Lower lobe of right lung (tissue), 2 donors: ENCODE measurements at regions not wholly inside any gene's neighbourhood (a gene's known extent, or its start where the extent isn't known, plus 50 kb on each side); places are given as distances from the start of the nearest gene placed in this dataset.

Experiments
- ATAC-seq, 2 donors: fragments of 200-7000 bp; cut with Tn5 transposase; one replicate each; pipeline ENCODE4 v1.9.1; 2020 to 2022; ENCODE audit warnings: mild to moderate bottlenecking in 2 of 2, moderate library complexity in 2 of 2
- DNase-seq: peaks from one replicate; pipeline ENCODE4 v3.0.0-alpha.2; 2020
- H3K27ac ChIP-seq: fragments of 200-600 bp; one replicate; pipeline ENCODE4 v1.8.0; 2022
- H3K27me3 ChIP-seq: fragments of 200-600 bp; one replicate; pipeline ENCODE4 v1.8.0; 2022; ENCODE audit warnings: low read depth
- H3K36me3 ChIP-seq: fragments of 200-600 bp; one replicate; pipeline ENCODE4 v1.8.0; 2022; ENCODE audit warnings: mild to moderate bottlenecking
- H3K4me1 ChIP-seq: fragments of 200-600 bp; one replicate; pipeline ENCODE4 v1.8.0; 2022
- H3K4me3 ChIP-seq: fragments of 200-600 bp; one replicate; pipeline ENCODE4 v1.8.0; 2022; ENCODE audit warnings: mild to moderate bottlenecking
- H3K9me3 ChIP-seq: fragments of 200-600 bp; one replicate; pipeline ENCODE4 v1.8.0; 2022
- CTCF ChIP-seq: fragments of 200-600 bp; IDR thresholded peaks from one replicate; pipeline ENCODE4 v1.8.0; 2022; ENCODE audit warnings: antibody characterized with exemption, mild to moderate bottlenecking
- intact Hi-C: fragments of 100-400 bp; cut with DNase I; formaldehyde crosslinking; loops from one replicate; pipeline ENCODE4 v1.11.0; 2022
- donor health status: DM: no; HTN: yes; CAD: no; lungs with severe emphysema.

GRCh38 chr2:49794396-49794795, 640.1 kb upstream of the FSHR start:
- intact Hi-C loops, result no loop called here
- DNase-seq (no peak), ATAC-seq (no peak)
- Histone ChIP-seq H3K4me3 (no peak overlapping the region), H3K36me3 (no peaks in the 10 kb centered on the region), H3K9me3 (no peaks in the 10 kb centered on the region), H3K4me1 (no peaks in the 10 kb centered on the region), H3K27ac (no peak overlapping the region), H3K27me3 (no peaks in the 10 kb centered on the region)
- no peak for TF ChIP-seq CTCF

DNA sequence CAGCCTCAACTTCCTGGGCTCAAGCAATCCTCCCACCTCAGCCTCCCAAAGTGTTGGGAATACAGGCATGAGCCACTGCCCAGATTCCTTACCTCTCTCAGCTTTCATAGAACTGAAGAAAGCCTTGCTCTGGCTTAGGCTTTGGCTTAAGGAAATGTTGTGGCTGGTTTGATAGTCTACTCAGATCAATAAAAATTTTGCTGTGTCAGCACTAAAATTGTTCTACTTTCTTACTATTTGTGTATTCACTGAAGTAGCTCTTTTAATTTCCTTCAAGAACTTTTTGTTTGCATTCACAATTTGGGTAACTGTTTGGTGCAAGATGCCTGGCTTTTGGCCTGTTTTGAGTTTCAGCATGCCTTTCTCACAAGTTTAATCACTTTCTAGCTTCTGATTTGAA, 634.0 kb upstream of the FSHR start:
- no peak for TF ChIP-seq CTCF
- H3K4me3 ChIP-seq, result no peak overlapping the region
- intact Hi-C loops, result no loop called here

DNA sequence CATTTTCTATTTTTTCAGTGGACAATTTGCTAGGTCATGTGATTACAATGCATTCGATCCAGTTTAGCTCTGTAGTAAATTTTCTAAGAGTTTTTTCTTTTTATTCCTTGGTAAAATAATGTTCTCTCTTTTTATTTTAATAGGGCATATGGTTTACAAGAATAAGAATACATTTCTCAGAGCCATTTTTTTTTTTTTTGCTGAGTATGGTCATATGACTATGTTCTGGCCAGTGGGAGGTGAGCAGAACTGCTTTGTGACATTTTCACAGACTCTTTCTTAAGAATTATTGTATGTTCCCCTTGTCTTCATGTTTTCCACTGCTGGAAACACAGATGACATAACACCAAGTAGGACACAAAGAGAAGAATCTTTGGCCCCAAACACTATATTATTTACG, 626.6 kb upstream of the FSHR start:
- intact Hi-C loops, result no loop called here
- Histone ChIP-seq H3K27me3 (no peaks in the 10 kb centered on the region), H3K36me3 (no peaks in the 10 kb centered on the region), H3K9me3 (no peaks in the 10 kb centered on the region), H3K4me3 (no peak overlapping the region), H3K4me1 (no peaks in the 10 kb centered on the region), H3K27ac (no peak overlapping the region)
- DNase-seq, result no peak
- no peak for ATAC-seq
- no peak for TF ChIP-seq CTCF

More for the DNA sequence above, 634.0 kb upstream of the FSHR start:
- Histone ChIP-seq H3K4me1 (no peaks in the 10 kb centered on the region), H3K9me3 (no peaks in the 10 kb centered on the region), H3K27me3 (no peaks in the 10 kb centered on the region), H3K36me3 (no peaks in the 10 kb centered on the region), H3K27ac (no peak overlapping the region)
- DNase-seq, result no peak
- no peak for ATAC-seq

- no peaks in the 10 kb centered on the region for H3K36me3 ChIP-seq
- no peak for TF ChIP-seq CTCF
- H3K9me3 ChIP-seq, result no peaks in the 10 kb centered on the region
- H3K4me1 ChIP-seq, result no peaks in the 10 kb centered on the region
- no peaks in the 10 kb centered on the region for H3K27me3 ChIP-seq
- H3K27ac ChIP-seq, result no peak overlapping the region
- H3K4me3 ChIP-seq, result no peak overlapping the region
- ATAC-seq (peak in 1 of 2 donors; percentile 29), DNase-seq (no peak)
- intact Hi-C loops, result no loop called here
Measured at GRCh38 chr2:49772299-49772970, 618.1 kb upstream of the FSHR start.

DNA sequence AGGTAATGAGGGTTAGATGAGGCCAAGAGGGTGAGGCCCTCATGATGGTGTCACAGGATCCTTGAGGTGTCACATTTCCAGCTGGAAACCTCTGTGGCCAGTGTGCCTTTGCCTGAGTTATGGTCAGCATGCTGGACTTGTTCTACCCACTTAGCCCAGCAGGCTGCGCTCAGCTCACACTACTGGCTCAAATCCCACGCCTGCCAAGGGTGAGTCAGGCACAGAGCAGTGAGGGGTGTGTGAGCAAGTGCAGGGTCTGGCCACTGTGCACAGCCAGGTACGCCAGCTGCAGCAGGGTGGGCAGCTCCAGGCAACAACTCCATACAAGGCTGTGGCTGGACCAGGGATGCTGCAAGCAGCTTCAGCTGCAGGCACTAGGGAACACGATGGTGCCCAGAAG, 616.6 kb upstream of the FSHR start:
- H3K27ac ChIP-seq, result no peak overlapping the region
- H3K36me3 ChIP-seq, result no peaks in the 10 kb centered on the region
- no peak overlapping the region for H3K4me3 ChIP-seq
- no peaks in the 10 kb centered on the region for H3K4me1 ChIP-seq
- ATAC-seq, result peak; percentile 53 to 60
- intact Hi-C loops, result no loop called here
- no peaks in the 10 kb centered on the region for H3K27me3 ChIP-seq
- DNase-seq, result no peak
- no peaks in the 10 kb centered on the region for H3K9me3 ChIP-seq
- TF ChIP-seq CTCF, result peak; percentile 15

- Histone ChIP-seq H3K36me3 (no peaks in the 10 kb centered on the region), H3K4me1 (no peaks in the 10 kb centered on the region), H3K9me3 (no peaks in the 10 kb centered on the region), H3K27ac (no peak overlapping the region), H3K27me3 (no peaks in the 10 kb centered on the region), H3K4me3 (no peak overlapping the region)
- intact Hi-C loops, result no loop called here
- DNase-seq, result no peak
- ATAC-seq, result no peak
- no peak for TF ChIP-seq CTCF
Measured at GRCh38 chr2:49767316-49767715, 613.0 kb upstream of the FSHR start.
